Left forelimb (tissue), 1 donor: ENCODE measurements at regions not wholly inside any gene's neighbourhood (a gene's known extent, or its start where the extent isn't known, plus 50 kb on each side); places are given as distances from the start of the nearest gene placed in this dataset.
"Not testable (repeated sequence)": the region's sequence is repeated elsewhere in the genome, so short reads cannot be mapped to it uniquely, and the experiment has no call there.

Experiments
- DNase-seq: peaks from one replicate; pipeline ENCODE4 v3.0.0-alpha.2; 2018; ENCODE audit warnings: low spot score

DNA sequence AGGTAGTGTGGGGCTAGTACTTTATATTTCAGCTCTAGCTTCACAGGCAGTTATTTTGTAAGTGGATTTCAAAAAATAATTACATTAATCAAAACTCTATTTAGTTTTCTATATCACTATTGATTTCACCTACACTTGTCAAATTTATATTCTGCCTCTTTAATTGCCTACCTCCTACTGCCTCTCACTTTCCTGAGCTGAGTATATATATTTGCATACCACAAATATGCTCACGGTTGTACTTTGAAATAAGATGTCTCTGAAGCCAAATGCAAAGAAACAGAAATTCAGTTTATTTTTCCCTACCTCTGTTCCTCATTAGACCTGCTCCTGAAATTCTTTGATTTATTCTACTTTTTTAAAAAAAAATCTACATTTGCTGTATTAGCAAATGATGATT is 309.3 kb upstream of the TGFBR2 start:
- no peak for DNase-seq

DNA sequence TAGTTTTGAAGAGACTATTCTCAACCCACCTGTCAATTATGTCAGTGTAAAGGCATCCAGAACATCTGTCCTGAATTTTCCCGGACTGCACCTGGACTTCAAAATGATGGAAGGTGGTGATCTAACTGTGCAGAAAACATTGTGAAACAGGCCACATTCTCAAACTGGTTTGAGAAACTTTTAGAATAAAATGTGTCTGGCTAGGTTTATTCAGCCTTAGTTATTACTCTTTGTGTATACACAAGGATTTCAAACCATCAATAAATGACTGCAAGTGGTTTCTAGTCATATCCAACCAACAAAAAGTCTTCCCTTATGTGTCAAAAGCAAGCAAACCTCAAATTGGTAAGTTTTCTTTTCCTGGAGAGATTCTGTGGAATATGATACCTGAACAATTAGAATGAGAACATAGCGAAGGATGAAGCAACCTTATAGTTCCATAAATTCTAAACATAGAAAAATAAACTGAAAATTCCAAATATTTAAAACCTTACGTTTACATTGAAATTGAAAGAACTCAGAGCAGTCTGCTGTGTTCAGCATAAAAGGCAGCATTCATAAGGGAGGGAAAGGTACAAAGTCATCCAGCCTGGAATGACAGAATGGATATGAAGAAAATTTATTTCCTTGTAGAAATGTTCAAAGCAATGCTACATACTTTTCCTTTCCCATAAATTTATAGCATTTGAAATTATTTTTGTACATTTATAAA is 306.6 kb upstream of the TGFBR2 start:
- DNase-seq = no peak

DNA sequence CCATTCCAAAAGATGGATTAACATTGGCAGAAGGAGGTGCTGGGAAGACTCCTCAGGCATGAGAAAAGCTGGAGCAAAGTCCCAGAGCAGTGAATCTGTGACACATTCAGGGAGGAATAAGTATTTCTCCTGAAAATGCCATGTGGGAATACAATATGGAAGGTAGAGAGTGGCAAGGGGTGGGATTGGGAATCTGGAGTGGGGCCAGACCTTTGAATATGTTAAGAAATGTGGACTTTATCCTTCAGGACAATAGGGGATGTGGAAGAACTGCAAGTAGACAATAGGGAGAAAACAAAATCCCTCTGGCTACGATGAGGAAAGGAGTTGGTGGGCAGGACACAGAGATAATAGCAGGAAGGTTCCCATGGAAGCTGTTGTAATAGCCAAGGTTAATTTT is 305.6 kb upstream of the TGFBR2 start:
- no peak for DNase-seq

GRCh38 chr3:30302027-30302426 is 304.4 kb upstream of the TGFBR2 start:
- DNase-seq = no peak

DNA sequence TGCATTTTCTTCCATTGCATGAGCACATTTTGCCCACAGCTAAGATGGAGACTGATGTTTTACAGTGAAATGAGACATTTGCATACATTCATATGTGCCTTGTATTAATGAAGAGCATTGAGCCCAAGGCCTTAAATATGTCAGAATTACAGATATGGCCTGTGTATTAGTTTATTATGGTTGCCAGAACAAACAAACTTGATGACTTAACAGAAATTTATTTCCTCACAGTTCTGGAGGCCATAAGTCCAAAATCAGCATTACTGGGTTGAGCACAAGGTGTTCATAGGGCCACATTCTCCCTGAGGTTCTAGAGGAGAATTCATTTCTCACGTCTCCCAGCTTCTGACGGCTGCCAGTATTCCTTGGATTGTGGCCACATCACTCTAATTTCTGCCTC is 302.6 kb upstream of the TGFBR2 start:
- DNase-seq = no peak

DNA sequence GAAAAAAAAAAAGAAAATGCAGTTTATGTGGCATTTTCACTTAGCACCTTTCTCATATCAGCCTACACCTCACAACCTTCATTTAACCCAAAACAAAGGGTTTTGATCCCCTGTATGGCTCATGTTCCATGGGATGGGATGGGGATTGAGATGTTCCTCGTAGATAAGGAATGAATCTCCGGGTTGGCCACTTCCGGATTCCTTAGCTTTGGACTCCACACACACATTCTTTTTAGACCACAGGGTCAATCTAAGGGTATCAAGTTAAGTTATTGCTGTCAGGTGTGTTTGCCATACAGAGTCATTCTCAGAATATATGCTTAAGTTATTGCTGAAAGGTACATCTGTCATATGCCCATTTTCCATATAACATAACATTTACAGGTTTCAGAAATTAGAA is 301.4 kb upstream of the TGFBR2 start:
- no peak for DNase-seq

- DNase-seq = no peak
Observed at GRCh38 chr3:30306896-30307295, 299.5 kb upstream of the TGFBR2 start.

DNA sequence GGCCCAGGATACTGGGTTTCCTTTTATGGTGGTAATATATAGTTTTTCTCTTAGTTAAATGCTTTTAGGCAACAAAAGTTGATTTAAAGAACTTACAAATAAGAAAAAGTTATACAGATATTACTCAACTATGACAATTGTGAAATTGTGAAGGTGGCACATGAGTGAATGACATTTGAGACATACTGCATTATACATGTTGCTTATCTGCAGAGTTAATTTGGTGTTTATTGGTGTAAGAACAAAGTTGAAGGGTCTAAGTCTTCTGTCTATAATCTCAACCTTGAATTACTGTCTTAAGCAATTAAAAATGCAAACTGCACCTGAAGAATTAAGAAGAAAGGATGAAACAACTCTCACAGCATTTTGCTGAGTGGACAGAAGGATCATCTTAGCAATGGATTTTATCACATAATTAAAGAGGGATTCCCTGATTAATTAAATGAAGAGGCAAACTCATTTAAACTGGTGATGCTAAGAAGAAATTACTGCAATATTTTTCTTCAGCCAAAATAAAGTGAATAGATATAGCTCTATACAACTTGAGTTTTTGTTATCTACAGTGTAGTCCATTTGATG is 298.9 kb upstream of the TGFBR2 start:
- DNase-seq = no peak

- no peak for DNase-seq
Observed at GRCh38 chr3:30308131-30308530, 298.3 kb upstream of the TGFBR2 start.

GRCh38 chr3:30309961-30310954 is 296.1 kb upstream of the TGFBR2 start:
- DNase-seq = no peak

GRCh38 chr3:30311781-30312180 is 294.6 kb upstream of the TGFBR2 start:
- DNase-seq = no peak

DNA sequence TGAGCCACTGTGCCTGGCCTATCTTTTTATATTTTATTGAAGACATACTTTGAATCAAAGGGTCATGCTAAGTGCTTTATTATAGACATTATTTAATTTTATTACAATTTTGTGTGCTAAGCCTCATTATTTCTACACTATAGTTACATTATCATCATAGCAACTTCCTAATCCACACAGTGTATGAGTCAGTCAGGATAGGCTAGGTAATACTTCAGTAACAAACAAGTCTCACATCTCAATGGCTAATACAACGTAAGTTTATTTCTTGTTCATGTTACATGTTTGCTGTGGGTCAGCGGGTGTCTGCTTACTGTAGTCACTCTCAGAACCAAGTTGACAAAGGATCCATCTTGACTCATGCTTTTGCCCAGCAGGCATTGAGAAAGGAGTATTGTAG is 292.6 kb upstream of the TGFBR2 start:
- no peak for DNase-seq

DNA sequence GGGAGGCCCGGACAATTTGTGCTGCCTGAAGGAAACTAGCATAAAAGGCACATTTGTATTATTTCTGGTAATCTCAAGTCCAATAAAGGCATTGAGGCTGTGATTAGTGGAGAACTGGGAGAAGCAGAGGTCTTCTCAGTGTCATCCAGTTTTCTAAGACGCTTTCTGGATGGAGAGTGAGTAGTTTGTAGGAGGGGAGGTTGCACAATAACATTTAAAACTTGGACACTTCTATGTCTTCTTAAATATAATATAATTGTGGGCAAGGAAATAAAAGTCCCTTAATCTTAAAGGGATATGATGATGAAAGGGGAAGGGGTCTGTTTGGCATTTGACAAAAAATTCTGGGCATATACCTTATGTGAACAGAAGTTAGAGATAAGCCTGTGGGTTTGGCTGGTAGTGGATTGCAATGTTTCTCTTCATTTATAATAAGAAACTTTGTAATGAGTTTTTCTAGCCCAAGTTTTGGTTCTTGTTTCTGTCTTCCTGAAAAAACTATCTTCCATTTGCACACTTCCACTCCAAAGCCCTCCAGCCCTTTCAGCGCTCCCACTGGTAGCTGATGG is 291.6 kb upstream of the TGFBR2 start:
- no peak for DNase-seq

DNA sequence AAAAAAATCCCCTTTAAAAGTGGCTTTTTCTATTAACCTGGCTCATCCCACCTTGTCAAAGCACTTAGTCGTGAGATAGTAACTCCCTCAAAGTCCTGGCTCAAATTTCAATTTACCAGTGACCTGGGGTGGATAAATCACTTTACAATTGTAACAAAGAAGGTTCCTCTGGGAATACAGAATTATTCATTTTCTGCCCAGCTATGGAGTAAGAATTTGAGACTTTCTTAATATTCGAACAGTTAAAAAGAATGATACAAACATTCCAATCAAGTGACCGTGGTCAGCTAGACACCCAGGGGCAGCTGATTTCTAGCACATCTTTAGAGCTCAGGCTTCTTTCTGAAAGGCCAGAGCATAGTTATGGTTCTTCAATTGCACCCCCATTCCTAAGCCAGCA is 291.0 kb upstream of the TGFBR2 start:
- no peak for DNase-seq

GRCh38 chr3:30317561-30317960 is 288.8 kb upstream of the TGFBR2 start:
- no peak for DNase-seq

- no peak for DNase-seq
Observed at GRCh38 chr3:30318110-30318509, 288.3 kb upstream of the TGFBR2 start.

DNA sequence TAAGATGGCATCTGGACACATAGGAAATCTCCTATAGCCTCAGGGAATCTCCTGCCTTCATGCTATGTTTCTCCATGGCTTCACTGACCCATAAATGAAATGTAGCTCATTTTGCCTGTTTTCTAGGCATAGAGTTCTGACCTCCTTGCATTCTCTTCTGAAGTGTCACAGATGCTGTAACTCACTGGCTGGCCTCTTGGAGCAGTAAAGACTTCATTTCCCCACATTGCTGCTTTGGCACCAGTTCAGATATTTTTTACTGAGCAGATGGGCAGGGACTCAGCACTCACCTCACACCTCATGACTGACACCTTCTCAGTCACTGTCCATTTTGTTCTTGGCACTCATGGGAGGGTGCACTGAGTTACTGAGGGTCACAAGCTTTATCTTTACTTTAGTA is 286.7 kb upstream of the TGFBR2 start:
- DNase-seq = no peak

DNA sequence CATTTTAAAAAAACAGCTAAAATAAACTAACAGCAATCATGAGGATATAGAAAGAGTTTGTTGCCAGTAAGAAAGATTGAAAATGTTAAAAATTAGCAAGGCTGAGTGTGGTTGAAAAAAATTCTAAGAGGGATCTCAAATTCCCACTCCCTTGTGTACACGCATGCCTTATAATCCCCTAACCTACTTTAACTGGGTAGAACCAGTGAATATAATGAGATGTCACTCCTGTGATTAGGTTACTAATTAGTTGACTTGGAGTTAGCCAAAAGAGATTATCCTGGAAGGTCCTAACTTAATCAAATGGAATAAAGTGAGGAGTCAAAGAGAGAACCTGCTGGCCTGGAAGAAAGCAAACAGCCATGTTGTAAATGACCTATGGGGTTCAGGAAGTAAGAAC is 286.0 kb upstream of the TGFBR2 start:
- no peak for DNase-seq

DNA sequence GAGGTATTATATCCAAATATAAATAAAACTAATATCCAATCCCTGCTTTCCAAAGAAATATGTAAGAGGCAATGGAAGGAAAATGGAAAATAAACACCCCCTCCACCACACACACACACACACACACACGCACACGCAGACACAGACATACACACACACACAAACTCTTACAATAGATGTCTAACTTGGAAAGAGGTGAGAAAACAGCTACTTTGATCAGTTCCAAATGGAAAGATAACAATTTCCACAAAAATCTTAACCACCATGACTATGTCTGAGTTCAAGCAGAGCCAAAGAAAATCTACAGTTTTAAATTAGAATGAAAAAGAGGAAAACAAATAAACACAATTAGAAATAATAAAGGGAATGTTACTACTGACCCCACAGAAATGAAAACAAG is 285.3 kb upstream of the TGFBR2 start:
- DNase-seq = no peak

DNA sequence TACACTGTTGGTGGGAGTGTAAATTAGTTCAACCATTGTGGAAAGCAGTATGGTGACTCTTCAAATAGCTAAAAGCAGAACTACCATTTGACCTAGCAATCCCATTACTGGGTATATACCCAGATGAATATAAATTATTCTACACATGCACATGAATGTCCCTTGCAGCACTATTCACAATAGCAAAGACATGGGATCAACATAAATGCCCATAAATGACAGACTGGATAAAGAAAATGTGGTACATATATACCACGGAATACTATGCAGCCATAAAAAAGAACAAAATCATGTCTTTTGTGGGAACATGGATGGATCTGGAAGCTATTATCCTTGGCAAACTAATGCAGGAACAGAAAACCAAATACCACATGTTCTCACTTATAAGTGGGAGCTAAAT is 282.8 kb upstream of the TGFBR2 start:
- DNase-seq = not testable (repeated sequence)

DNA sequence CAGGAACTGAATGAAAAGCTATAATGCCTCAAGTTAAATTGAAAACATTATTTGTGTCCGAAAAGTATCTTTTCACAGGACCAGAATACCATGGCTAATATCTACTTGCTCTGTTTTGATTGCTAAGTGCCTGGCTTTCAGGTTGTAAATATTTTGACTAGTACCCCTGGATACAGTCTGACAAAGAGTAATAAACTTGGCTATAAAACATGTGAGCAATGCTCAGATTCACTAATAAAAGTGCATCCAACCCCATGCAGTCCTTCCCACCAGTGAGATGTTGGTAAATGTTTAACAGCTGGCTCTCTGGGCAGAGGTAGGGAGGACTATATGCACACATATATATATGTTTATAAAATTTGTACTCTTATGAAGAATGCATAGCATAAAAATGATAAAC is 281.8 kb upstream of the TGFBR2 start:
- no peak for DNase-seq

DNA sequence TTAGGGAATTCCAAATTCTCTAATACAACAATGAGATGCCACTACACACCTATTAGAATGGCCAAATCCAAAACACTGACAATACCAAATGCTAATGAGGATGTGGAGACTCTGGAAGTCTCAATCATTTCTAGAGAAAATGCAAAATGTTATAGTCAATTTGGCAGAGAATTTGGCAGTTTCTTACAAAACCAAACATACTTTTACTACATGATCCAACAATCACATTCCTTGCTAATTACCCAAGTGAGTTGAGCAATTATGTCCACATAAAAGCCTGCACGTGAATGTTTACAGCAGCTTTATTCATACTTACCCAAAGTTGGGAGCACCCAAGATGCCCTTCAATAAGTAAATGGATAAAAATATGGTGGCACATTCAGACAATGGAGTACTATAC is 278.4 kb upstream of the TGFBR2 start:
- not testable (repeated sequence) for DNase-seq

DNA sequence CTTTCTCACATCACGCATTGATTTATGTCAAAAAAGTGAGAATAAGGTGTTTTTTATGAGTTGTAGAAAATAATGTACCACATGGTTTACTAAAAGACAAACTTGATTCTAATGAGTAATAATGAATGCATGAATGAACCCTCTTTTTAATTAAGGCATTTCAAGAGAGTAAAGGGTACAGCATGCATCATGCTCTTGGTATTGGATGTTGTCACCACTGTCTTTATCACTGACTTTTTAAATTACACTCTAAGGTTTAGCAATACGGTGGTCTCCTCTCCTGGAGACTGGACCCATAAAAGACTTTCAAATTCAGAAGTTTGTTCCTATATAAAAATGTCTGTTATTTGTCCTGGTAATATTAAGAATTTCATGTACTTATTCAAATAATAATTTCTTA is 277.5 kb upstream of the TGFBR2 start:
- not testable (repeated sequence) for DNase-seq
